Suprapubic skin (tissue), 3 donors: ENCODE measurements at regions not wholly inside any gene's neighbourhood (a gene's known extent, or its start where the extent isn't known, plus 50 kb on each side); places are given as distances from the start of the nearest gene placed in this dataset.

Source experiments
- EP300 ChIP-seq: sonication (generic); formaldehyde crosslinking; IDR thresholded peaks from one replicate; pipeline ENCODE4 v1.6.1; 2017; ENCODE audit warnings: antibody characterized with exemption
- TF ChIP-seq, protein P1 (sequence below), 2 donors: fragments of 200-600 bp in 1 of 2; fragments of 450-650 bp in 1 of 2; sonication (generic) in 1 of 2; IDR thresholded peaks; one replicate each; pipeline ENCODE4 v1.5.1; 2016 to 2019; ENCODE audit warnings: antibody characterized with exemption in 2 of 2, mild to moderate bottlenecking in 1 of 2, moderate library complexity in 1 of 2

DNA sequence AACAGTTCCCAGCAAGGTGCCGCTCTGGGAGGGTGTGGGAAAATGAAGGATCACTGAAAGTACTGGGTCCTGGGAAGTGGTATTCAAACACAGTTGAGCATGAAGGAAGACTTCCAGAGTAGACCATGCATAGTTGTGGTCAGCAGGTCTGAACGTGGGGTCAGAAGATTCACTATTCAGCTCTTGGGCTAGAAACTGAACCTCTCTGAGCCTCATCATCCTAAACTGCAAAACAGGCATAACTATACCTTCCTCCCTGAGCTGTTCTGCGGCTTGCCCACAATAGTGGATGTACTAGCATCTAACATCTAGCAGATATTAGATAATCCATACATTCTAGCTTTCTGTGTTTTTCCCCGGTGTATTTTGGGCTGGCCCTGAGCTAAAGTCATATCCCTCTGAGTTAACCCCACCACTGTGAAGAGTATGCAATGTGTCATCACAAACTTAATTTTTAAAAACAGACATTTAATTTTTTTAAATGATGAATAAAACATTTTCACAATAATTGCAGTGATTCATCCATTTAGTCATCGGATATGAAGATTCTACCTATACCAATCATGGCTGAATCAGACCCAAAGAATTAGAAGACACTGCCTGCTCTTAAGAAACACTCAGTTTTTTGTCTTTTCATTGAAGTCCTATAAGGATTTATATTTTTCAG lies 179.1 kb downstream of the BLID start:
- TF ChIP-seq, protein P1, sequence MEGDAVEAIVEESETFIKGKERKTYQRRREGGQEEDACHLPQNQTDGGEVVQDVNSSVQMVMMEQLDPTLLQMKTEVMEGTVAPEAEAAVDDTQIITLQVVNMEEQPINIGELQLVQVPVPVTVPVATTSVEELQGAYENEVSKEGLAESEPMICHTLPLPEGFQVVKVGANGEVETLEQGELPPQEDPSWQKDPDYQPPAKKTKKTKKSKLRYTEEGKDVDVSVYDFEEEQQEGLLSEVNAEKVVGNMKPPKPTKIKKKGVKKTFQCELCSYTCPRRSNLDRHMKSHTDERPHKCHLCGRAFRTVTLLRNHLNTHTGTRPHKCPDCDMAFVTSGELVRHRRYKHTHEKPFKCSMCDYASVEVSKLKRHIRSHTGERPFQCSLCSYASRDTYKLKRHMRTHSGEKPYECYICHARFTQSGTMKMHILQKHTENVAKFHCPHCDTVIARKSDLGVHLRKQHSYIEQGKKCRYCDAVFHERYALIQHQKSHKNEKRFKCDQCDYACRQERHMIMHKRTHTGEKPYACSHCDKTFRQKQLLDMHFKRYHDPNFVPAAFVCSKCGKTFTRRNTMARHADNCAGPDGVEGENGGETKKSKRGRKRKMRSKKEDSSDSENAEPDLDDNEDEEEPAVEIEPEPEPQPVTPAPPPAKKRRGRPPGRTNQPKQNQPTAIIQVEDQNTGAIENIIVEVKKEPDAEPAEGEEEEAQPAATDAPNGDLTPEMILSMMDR (IDR thresholded peaks at IDR 0.05) = no peak
- no peak for TF ChIP-seq EP300
